HG02970 (cell line): ENCODE measurements at regions not wholly inside any gene's neighbourhood (a gene's known extent, or its start where the extent isn't known, plus 50 kb on each side); places are given as distances from the start of the nearest gene placed in this dataset.
"Not testable (repeated sequence)": the region's sequence is repeated elsewhere in the genome, so short reads cannot be mapped to it uniquely, and the experiment has no call there.

Source experiments
- ATAC-seq: cut with Tn5 transposase; IDR thresholded peaks from one replicate; pipeline ENCODE4 v1.9.1; 2021; ENCODE audit warnings: mild to moderate bottlenecking, moderate library complexity, moderate number of reproducible peaks; ENCODE audit not compliant: unreplicated experiment, low FRiP score

DNA sequence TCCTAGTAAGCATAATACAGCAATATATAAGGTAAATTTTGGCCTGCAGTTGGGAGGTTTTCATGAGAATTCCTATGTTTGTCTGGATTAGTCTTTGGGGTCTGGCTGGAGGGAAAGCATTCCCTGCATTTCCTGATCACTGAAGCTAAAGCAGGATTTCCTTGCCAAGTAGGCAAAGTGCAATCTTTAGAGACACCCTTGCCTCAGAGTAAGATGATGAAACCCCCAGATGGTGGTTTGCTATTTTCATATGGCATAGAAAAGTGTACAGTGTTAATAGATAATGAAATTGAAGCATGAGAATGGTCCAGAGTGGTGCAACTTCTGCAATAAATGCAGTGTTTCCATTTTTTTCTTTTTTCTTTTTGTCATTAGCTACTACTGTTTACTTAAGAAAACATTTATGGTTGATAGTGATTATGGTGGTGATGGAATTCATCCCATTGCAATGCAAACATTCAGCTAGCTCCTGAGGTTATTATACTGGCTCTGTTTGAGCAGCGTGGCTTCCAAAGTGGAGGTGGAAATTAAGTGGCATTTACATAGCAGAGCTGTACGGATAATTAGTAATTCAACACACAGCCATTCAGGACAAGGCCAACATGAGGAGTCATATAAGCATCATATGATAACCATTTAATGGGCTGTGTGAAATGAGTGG is 276.3 kb downstream of the DUSP6 start:
- ATAC-seq = no peak

DNA sequence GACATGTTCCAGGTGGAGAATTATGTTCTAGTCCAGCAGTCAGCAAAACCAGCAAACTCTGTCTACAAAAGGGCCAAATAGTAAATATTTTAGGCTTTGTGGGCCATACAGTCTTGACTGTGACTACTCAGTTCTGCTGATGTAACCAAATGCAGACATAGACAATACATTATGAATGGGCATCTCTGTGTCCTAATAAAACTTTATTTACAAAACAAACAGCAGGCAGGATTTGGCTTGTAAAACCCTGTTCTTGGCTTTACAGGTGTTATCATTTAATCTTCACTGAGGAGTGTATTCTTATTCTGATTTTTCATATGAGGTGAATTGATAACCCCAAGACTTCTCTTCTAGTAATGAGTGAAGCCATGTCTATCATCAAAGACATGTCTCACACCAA is 278.6 kb downstream of the DUSP6 start:
- no peak for ATAC-seq

DNA sequence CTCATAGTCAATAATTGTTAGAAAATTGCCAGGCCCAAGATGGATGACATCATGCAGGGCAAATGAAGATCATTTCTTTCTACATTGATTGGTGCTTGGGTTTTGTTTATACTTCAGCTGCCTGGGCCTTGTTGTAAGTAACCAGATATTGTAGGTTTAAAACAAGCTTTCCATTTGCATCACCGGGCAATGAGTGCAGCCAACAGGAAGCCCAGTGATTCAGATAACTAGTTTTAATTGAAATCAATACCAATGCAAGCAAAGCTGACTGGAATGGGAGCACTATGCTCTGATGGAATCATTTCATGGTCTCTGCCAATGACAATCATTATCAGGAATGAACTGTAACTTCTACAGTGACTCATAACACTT is 279.3 kb downstream of the DUSP6 start:
- ATAC-seq = no peak

DNA sequence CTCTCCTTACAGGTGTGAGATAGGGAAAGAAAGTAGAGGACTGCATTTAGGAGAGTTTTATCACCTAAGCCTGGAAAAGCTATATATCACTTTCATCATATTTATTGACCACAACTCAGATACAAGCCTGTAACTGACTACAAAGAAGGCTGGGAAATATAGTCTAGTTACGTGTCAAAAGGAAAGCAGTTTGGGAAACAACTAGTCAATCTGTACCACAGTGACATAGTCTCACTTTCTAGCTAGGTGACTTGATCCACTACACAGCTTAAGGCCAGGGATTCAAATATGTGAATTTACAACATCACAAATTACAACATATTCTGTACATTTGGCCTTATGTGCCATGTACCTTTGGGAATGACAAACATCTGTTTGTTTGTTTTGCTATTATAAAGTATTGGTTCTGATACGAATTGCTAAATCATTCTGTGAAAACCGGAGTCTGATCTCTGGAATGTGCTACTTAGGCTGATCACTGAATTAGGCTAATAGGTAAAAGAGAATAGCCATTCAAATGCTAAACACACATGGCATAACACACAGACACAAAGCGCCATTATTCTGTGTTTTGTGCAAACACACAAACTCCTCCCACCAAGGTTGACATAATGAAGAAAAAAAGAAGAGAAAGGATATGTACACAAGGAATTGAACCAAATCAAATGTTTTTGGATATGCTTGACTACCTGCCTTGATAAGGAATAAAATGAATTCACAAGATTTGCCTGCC is 279.8 kb downstream of the DUSP6 start:
- ATAC-seq = no peak

DNA sequence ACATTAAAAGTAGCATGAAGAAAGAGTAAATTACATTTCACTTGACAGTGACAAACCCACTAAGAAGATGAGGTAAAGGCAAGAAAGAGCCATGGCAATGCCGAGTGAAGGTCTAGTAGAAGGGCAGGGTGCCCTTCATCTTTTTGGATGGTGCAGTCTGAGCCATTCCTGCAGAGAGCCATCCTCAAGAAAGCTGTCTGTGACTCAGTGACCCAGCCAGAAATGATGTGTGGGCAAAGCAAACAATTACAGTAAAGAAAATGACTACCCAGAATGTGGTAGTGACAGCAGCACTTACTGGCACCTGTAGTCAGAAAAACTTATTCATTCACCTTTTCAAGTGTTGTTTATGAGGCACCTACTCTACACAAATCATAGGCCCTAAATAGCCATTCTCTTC is 281.7 kb downstream of the DUSP6 start:
- ATAC-seq = no peak

DNA sequence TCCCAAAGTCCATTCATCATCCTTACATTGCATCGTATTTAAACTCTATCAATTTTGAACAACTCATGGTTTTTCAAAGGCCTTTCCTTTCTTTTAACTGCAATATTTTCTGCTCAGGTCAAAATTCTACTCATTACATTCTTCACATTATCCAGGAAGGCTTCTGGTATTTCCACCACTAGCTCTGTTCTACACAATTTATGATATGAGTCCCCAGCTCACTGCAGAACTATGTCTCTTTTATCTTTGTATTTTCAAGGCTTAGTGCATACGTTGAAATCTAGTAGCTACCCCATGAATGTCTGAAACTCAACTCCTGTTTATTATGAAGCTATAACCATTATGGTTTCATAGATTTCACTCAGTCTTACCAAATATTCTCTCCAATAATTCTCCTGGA is 282.9 kb downstream of the DUSP6 start:
- no peak for ATAC-seq

DNA sequence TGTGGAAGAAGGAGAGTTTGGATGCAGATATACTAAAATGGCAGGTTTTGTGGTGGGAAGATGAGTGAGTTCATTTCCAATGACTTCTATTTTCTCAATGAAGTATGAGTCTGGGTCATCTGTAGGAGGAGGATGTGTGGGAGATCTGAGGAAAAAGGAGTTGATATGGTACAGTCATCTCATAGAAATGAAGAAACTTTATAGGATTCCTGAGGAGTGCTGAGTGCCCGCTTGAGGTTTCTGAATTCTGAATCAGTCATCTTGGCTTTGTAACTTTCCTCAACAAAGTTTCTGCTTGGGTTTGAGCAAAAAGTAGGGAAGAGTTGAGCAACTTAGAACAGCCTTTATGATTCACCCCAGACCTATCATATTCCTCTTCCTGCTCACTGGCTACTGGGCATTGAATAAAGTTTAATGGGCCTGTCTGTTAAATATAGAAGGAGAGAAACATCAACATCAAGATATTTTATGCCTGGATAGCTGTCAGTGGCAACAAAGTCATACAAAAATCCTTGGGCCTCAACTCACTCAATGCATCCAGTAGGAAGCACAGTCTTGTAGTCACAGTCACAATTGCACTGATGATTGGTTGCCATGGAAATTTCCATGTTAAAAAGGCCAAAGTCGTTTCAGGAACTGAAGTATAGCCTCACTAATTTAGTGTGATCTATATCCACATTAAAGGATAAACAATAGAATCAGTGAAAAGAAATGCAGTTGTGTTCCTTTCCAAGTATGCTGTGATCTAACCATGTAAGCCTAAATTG is 284.7 kb downstream of the DUSP6 start:
- ATAC-seq = no peak

DNA sequence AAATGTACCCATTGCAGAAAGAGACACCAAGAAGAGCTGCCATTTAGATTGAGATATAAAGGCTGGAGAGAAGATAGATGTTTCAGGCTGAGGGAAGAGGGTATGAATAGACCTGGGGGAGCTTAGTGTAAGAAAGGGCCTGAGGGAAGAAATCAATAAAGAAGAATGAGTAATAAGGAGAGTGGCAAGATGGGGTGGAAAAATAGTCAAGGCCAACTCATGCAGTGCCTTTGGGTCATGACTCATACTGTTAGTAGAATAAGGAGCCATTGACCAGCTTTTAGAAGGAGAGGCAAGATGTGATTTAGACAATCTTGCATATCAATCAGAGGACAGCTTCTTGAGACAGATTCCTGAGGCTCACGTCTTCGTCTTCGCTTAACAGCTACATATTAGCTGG is 287.5 kb downstream of the DUSP6 start:
- ATAC-seq = no peak

DNA sequence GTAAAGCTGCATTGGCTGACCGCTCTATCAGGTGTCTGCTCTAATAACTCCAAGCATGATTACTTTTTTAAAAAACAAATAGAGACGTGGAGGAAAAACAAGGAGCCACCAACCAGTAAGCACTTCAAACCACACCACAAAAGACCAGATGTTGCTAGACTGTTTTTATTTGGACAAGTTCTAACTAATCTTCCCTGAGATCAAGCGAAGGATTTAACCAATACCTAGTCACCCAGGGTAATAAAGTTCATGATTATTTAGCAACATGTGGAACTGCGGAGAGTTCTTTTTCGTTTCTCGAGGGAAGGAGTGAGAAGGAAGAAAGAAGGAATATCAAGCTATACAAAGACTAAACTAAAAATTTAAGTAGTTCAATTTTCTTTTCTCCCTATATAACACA is 288.1 kb downstream of the DUSP6 start:
- no peak for ATAC-seq

DNA sequence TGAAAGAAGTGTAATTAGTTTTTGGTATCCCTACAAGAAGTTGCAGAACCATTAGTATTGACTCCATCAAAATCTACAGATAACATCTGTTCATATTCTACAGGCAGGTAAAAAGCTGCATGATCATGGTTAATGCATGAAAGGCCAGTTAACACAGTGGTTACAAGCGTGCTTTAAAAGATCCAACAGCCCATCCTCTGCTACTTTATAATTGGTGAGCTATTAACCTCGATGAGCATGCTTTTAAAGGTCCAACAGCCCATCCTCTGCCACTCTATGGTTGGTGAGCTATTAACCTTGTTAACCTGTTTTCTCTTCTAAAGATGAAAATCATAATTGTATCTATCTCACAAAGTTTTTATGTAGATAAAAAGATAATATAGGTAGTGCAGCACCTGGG is 289.3 kb downstream of the DUSP6 start:
- ATAC-seq = no peak

DNA sequence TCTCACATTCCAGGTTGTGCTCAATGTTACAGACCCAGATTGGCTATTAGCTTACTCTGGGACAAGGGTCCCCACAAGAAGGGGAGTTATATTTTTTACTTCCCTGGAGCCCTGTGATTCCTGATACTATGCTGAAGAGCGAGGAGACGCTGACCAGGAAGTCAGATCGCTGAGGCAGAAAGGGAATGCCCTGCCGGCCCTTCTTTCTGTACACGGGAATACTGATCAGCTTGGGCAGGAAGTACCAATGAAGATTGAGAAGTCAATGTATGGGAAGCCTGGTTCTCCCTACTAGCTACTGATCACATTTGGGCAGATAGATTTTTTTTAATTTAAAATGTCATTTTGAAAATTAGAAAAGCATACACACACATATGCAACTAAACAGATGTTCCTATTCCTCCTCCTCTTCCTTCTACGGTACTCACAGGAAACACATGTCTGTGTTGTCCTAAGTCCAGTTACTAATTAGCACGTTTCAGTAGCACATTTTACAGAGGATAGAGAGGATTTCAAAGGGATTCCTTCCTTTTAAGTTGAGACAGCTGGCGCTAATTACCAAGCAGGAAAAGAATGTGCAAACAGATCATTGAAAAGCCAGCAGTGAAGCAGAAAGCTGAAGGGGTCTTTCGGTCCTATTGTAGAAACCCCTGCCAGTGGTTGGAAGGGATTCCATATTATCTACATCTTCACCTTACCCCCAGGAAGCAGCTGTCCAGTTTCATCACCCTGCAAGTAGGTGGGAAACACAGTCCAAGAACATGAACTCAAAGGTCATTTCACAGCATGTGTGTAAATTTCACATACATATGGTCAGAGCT is 292.4 kb downstream of the DUSP6 start:
- no peak for ATAC-seq

DNA sequence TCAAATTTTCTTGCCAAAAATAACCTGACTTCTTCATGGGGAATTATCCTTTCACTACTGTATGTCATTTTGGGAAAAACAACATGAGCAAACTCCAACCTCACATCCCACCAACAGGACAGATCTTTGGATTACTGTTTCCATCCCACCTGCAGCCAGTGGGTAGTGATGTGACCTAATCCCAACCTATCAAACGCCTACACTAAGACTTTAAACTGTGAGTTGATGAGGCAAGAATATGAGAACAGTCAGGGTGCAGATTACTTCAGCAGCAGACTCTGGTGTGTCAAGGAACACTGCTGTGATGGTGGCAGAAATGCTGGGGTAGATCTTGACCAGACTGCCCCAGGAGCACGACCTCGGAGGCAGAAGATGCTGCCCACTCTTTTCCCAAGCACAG is 293.2 kb downstream of the DUSP6 start:
- no peak for ATAC-seq

DNA sequence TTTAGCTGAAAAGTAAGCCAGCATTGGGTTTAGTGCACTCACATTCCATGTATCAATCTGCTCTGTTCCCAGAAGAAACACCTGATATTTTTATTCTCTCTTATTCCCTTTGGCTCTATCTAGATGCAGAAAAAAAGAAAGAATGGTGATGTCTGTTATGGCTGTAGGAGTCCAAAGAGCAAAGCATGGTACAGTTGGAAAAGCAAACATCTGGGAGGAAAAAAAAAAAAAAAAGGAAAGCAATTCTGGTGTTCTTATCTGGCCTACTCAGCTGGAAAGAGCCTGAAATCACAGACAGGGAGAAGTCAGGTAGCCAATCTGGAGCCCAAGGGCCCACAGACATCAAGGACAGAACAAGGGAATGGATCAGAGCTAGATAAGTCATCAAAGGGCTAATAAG is 293.9 kb downstream of the DUSP6 start:
- ATAC-seq = no peak

DNA sequence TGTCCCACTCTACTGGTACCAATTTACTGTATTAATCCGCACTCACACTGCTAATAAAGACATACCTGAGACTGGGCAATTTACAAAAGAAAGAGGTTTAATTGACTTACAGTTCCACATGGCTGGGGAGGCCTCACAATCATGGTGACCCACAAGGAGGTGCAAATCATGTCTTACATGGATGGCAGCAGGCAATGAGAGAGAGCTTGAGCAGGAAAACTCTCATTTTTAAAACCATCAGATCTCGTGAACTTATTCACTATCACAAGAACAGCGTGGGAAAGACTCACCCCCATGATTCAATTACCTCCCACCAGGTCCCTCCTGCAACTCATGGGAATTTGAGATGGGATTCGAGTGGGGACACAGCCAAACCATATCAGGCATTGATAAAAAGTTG is 298.5 kb downstream of the DUSP6 start:
- ATAC-seq = not testable (repeated sequence)

DNA sequence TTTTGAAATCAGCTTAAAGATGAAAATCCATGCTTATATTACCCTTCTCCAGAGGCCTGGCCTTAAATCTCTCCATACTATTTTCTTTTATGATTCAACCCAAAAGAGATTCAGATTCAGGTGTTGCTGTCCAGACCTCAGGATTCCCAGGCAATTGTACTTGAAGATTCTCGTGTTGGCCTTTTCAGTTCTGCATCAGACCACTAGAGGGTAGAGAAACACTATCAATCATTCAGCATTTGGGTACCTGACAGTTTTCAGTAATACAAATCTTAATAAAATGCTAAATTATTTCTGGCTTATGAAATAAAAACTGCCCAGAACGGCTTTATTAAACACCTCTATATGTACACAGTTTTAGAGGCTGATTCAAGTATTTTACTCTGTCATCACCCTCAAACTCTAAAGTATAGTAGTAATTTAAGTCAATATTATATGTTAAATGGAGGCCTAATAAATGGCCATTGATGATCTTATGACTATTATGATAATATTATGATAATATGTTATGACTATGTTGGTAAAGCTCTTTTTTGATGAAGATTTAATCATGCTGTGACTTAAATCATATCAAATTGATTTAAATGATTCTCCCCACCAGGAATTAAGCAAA is 301.1 kb downstream of the DUSP6 start:
- no peak for ATAC-seq

DNA sequence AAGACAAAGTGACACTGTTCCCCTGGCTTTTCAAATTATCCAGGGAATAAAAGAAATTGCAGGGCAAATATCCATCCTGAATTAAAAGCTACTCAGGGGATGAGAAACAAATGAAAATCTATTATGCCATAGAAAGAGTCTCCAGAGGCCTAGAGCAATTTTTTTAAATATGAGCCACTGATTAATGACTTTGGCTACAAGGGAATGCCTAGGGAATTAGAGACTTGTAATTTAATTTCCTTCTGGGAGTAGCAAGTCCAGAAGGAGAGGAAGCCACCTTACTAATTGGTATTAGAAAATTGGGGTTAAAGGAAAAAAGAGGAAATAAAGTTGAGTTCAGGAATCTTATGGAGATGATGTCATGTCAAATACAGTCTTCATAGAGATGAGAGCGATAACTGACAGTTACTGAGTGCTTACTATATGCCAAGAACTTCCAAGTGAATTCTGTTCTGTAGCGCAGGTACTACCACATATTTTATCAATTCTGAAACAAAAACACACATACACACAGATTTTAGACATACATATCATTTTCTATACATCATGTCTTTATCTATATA is 304.4 kb downstream of the DUSP6 start:
- ATAC-seq = no peak

DNA sequence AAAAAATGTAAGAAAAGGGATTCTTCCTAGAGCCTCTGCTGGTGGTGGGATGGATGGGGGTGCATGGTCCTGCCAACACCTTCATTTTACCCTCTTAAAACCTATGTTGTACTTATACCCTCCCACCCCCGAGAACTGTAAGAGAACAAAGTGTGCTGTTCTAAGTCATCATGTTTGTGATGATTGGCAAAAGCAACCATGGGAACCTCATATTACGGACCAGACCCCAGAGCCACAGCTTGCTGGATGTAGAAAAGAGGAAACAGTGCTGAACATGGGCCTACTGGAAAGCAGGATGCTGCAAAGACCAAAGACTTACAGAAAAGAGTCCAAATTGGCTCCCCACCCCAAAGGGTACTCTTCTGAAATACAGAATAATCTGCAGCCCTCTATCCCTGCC is 311.2 kb downstream of the DUSP6 start:
- ATAC-seq = no peak

DNA sequence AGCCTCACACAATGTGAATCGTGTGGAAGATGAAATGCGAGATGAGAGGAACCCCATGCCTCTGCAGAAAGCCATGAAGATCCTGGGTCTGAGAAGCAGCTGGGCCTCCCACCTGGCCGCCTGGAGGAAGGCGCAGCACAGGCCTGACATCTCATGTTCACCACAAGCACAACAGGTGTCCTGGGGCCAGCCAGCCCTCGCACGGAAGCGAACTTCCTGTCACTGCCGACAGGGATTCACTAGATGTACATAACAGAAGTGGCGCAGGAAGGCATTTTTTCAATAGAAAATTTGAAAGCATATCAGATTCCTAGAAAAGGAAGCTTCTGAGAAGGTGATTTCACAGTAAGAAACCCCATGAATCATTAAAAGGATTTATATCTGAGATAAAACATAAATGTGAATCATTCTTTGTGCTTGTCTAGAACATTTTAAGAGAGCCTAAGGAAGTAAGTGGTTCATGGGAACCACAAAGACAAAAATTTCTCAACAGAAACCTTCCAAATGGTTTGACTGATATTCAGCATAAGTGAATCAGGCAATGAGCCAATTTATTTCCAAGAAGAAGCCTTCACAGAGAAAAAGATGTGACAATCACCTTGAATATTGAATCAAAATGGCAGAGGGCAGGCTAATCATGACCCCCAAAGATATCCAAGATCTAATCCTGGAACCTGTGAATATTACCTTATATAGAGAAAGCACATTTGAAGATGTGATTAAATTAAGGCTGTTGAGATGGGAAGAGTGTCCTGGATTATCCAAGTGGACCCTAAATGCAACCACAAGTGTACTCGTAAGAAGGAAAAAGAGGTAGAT is 311.9 kb downstream of the DUSP6 start:
- ATAC-seq = peak; percentile 95

DNA sequence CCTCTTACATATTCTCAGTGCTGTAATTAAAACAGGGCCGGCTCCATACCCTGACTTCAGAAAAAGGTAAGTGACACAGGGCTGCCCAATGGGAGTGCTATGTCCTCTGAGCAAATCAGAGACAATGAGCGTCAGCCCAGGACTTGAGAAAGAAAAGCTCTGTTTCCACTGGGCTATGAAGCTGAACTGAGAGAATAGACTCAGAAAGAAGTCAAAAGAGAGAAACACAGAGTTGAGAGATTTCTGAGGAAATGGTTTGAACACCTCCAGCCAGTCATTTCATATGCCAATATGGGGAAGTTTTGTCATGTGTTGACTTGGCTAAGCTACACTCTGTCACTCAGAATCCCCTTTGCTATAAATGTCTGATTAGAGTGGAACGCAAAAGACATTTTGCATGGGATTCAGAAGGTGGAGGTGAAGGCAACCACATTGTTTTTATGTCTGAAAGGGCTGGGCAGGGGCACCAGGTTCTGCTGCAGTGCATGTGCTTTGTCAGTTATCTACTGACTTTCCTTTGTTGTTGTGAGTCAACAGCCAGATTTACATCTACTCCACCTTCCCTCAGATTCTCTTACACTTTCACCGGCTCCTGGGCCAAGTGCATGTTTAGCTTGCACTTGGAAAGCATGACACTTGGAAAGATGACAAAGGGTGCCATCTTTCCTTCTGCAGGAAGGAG is 313.3 kb downstream of the DUSP6 start:
- ATAC-seq = no peak
